HG02885 (cell line): ENCODE measurements at regions not wholly inside any gene's neighbourhood (a gene's known extent, or its start where the extent isn't known, plus 50 kb on each side); places are given as distances from the start of the nearest gene placed in this dataset.

Experiments
- ATAC-seq: cut with Tn5 transposase; IDR thresholded peaks from one replicate; pipeline ENCODE4 v1.9.1; 2021; ENCODE audit warnings: mild to moderate bottlenecking; ENCODE audit not compliant: unreplicated experiment, poor library complexity

DNA sequence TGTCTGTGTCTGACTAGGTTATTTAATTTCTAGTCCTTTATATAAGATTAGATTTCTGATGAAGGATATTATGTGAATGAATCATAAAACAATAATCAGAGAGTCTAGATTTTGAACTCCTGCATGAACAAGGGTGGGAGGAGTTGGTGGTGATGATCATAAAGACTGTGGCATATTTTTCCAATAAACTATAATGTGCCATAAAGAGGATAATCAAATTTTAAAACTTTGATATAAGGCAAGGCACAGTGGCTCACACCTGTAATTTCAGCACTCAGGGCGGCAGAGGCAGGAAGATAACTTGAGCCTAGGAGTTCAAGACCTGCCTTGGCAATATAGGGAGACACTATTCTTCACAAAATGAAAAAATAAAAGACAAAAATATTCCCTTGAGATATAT lies 473.3 kb downstream of the GABRG1 start:
- no peak for ATAC-seq

DNA sequence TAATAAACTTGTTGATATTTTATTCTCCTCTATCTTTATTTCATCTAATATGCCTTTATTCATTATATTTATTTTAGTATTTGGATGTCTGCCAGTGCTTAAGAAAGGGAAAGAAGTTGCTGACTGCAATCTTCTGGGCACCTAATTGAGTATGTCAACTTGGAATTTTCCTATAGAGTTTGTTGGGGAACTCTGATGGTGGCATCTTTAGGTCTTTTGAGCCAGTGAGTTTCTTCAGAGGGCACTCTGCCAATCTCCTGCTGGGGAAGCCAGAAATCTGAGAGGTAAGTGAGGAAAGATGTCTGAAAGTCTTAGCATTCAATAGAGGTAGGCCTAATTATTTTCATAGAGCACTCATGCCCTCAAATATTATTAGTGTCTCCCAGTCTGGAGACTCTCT lies 475.0 kb downstream of the GABRG1 start:
- ATAC-seq, result no peak

DNA sequence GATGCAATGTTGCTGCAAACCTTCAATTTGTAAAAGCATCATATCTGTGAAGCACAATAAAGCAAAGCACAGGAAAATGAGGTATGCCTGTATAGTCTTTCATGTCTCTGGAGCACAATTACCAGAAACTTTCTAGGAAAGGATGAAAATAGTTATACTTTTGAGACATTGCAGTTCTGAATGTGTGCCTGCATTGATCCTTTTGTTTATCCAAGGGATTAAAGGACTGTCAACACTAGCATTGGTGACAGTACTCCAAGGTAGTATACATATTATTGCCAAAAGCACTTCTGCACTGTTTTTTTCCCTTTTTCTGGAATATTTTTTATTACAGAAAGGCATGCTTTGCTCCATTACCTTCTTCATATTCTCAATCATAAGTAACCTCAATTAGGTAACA lies 476.0 kb downstream of the GABRG1 start:
- ATAC-seq, result no peak

DNA sequence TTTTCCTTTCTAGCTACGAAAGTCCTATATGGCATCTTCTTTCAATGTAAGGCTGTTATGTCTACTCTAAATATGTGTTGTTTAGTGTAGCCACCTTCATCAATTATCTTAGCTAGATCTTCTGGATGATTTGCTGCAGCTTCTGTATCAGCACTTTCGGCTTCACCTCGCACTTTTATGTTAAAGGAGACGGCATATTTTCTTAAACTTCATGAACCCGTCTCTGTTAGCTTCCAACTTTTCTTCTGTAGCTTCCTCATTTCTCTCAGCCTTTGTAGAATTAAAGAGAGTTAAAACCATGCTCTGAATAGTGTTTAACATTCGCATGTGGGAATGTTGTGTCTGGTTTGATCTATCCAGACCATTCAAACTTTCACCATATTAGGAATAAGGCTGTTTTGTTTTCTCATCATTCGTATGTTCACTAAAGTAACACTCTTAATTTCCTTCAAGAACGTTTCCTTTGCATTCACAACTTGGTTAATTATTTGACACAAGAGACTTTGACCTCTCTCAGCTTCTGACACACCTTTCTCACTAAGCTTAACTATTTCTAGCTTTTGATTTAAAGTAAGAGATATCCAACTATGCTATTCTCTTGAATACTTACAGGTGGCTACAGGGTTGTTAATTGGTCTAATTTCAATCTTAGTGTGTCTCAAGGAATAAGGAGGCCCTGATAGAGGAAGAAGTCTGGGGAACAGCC lies 476.8 kb downstream of the GABRG1 start:
- ATAC-seq, result no peak

DNA sequence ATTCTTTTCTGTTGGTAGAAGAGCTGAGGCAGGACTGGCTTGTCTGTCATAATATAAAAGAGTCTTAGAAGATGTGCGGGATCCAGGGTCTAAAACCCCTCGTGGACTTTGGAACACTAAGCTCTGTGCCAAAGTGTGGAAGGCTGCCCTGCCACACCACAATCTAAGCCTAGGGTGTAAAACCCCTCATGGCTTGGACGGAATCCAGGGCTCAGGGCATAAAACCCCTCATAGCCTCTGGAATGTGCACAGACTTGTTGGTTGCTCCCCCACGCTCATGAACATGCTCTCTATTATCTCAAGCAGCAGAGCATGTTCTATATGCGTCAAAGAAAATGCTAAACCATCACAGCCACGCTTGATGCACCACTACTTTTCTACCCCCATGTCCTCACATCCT lies 483.6 kb downstream of the GABRG1 start:
- no peak for ATAC-seq

DNA sequence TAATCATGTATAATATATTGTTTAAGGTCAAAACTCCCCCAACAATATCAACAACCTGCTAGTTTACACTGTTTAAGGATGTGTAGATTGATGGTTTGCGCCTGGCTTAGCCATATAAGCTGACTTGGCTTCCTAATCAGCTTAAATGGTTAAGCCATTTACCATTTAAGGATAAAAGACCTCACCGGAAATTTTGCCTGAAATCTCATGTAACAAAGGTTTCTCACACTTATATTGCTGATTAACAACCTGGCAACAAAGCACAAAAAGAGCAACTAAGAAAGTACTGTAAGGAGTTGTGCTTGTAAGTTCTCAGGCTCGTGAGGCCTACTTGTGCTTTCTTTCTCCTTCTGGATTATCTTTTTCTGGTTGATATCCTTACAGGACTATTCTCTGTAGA lies 485.2 kb downstream of the GABRG1 start:
- no peak for ATAC-seq

DNA sequence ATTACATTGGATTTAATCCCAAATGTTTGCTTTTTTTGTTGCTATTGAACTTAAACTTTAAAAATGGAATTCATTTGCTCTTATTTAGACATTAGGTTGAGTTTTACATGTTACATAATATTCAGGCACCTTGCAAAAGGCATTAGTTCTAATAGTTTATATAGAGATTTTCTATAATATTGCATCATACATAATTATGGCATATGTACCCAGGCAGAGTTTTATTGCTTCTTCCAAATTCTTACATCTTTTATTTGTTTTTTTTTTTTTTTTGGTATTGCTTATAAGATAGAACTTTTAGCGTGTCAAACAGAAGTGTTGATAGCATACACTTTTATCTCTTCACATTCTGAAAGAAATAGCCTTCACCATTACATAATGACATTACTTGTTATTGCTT lies 487.7 kb downstream of the GABRG1 start:
- no peak for ATAC-seq

DNA sequence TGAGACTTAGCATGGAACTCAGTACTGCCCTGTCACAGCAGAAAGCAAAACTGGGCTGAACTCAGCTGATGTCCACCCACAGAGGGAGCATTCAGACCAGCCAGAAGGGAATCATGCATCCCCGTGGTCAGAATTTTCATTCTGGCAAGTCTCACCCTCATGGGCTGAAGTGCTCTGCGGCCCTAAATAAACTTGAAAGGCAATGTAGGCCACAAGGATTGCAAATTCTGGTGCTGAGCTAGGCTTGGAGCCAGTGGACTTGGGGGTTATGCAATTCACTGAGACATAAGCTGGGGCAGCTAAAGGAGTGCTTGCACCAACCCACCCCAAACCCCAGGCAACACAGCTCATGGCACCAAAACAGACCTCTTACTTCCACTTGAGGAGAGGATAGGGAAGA lies 494.1 kb downstream of the GABRG1 start:
- ATAC-seq, result no peak

DNA sequence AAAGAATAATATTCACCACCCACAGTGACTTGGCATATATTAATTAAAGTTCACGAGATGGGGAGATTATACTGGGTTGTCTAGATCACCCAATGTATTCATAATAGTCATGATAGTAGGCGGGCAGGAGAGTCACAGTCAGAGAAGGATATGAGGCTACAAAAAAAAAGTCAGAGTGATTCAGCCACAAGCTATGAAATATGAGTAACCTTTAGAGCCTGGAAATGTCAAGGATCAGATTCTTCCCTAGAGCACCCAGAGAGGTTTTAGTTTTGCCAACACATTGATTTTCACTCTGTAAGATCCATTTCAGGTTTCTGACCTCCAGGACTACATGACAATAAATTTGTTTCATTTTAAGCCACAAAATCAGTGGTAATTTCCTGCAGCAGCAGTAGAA lies 501.9 kb downstream of the GABRG1 start:
- no peak for ATAC-seq

DNA sequence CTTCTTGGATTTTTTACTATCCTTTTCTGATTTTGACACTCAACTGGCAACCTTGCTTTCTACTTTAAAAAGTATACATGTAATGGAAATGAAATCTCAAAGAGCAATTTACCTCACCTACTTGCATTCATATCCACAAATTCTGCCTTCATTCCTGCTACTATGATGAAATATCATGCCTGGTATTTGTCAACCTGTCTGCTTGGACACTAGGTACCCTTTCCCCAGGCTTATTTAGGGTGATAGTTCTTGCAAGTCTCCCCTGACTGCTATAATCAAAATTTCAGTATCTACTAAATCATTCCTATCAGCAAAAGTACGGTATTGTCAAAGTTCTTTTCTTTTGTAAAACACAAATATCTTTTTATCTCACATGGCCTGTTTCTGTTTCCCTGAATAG lies 503.0 kb downstream of the GABRG1 start:
- no peak for ATAC-seq

DNA sequence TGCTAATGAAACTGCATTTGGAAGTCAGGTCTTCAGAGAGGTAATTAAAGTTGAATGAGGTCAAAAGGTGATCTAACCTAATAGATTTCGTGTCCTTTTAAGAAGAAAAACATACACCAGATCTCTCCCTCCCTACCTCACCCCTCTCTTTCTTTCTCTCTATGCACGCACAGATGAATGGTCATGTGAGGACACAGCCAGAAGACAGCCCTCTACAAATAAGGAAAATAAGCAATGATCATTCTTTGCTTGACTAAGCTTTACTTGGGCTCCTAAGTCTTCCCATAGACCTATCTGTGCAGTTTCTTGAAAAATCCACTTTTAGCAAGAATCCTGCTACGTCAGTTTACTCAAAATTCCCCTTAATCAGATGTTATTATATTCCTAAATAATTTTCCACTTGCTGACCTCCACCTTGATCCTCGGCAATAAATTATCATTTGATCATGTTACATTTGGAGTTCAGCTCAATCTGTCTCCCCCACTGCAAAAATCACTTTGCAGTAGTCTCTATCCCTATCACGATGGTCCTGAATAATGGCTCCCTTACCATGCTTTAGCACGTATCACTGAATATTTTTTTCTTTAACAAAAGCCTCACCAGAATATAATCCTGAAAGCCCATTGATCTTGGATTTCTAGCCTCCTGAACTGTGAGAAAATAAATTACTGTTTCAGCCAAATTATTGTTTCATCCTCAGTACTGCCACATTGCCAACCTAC lies 527.3 kb downstream of the GABRG1 start:
- ATAC-seq, result no peak

DNA sequence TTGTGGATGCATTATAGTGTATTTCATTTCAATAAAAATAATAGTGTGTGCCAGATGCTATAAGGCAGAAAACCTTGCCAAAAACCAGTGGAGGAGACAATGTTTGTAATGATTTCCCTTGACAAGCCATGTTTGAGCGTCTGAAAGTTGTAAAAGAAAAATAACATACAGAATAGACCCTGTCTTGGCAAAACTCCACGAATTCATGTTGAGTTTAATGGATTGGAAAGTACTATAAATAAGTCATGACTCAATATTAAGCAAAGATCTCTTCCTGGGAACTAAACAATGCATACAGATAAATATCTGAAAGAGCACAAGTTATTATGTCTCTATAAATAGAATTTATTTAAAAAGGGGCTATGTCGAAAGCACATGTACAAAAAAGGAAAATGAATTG lies 543.5 kb downstream of the GABRG1 start:
- ATAC-seq, result no peak

DNA sequence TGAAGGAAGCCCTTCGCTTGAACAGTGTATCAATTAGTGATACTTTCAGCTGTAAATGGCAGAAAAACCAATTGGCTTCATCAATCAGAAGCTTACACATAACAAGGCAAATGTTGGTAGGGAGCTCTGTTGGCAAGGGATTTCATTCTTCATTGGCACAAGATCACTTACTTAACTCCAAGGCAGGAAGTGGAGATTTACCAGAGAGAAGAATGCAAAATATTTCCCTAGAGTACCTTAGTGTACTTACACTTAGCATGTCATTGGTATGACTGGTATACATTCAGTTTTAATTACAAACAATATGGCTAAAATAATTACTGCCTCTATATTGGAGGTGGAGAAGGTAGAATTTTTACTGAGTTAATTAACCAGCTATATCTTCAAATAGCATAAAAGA lies 545.0 kb downstream of the GABRG1 start:
- no peak for ATAC-seq

DNA sequence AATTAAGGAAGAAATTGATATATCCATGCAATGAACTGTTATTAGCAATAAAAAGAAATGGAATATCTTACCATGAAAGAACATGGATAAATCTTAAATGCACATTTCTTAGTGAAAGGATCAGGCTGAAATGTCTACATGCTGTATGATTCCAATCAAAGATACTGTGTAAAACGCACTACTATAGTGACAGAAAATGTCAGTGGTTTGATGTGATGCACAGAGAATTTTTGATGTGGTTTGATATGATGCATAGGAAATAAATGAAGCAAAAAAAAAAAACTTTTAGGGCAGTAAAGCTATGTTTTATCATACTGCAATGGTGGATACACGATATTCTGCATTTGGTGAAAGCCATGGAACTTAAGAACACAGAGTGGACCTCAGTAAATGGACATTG lies 547.6 kb downstream of the GABRG1 start:
- ATAC-seq, result no peak

DNA sequence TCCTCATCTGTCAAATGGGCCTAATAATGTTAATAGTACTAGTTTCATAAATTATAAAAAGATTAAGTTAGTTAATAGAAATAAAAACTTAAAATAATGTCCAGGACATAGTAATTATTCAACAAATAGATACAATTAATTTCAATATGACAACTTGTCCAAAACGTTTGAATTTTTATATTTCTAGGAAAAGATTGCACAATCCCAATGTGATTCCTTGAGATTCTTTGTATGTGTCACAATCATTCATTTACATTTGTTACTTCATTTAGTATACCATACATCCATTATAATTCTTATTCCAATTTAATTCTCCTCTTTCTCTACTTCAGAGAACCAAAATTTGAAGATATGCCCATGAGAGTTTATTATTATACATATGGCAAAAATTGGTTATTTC lies 554.2 kb downstream of the GABRG1 start:
- ATAC-seq, result no peak

DNA sequence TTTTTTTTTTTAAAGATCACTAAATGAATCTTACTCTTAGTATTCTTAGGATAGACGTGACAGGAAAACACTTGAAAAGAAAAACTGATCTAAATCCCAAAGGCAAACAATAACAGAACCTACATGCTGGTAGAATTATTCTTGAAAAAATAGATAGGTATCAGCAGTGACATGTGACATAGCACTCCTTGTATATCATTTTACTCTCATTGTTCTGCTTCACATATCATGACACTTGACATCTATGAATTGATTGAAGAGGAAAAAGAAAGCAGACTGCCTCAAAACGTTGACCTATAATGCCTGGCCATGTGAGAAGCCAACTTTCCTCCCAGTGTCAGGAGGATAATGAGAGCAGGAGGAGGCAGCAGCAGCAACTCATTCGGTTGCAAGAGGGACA lies 555.2 kb downstream of the GABRG1 start:
- no peak for ATAC-seq

DNA sequence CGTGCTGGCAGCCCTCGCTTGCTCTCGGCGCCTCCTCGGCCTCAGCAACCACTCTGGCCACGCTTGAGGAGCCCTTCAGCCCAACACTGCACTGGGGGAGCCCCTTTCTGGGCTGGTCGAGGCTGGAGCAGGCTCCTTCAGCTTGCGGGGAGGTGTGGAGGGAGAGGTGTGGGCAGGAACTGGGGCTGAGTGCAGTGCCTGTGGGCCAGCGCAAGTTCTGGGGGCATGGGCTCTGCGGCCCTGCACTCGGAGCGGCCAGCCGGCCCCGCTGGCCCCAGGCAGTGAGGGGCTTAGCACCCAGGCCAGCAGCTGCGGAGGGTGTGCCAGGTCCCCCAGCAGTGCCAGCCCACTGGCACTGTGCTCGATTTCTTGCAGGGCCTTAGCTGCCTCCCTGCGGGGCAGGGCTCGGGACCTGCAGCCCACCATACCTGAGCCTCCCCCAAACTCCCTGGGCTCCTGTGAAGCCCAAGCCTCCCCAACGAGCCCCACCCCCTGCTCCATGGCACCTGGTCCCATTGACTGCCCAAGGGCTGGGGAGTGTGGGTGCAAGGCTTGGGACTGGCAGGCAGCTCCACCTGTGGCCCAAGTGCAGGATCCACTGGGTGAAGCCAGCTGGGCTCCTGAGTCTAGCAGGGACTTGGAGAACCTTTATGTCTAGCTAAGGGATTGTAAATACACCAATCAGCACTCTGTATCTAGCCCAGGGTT lies 556.8 kb downstream of the GABRG1 start:
- ATAC-seq, result no peak

DNA sequence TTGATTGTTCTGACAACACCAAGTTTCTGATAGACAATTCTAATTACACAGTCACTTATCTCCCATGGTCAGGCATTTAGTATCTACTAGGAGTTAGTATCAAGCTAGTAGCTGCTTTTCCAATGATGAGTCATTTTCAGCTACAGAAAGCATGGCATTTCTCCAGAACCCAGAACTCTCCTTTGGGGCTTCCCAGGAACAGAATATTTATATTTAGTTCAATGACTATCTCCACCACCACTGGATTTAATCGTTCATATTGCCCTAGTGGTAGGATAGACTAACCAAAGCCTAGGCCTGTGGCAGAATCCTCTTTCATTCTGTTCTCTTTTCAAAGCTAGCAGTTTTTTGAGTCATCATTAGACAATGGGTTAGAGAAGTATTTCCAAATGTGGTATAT lies 569.4 kb downstream of the GABRG1 start:
- ATAC-seq, result no peak

DNA sequence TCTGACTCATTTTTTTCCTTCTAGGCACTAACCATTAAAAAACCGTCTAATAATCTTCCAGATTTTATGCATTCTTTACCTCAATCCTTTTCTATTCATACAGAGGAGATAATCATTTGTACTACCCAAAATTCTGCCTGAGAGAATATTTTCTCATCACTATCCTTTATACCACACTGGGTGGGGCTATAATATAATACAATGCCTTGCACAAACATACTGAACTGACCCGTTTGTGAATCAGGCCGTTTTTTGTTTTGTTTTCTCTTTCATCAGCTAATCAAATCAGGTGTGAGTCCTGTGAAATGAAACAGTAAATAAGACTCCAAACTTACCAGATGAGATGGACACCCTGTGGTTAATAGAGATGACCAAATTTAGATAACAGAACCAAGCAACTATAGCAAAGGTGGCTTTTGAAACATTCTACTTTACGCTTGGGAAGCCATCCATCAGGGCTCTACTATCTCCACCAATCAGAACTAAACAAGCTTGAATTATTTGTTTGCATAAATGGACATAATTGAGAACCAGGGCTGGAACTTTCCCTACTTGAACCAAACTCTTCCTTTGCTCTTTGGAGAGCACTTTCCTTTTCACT lies 573.0 kb downstream of the GABRG1 start:
- no peak for ATAC-seq

DNA sequence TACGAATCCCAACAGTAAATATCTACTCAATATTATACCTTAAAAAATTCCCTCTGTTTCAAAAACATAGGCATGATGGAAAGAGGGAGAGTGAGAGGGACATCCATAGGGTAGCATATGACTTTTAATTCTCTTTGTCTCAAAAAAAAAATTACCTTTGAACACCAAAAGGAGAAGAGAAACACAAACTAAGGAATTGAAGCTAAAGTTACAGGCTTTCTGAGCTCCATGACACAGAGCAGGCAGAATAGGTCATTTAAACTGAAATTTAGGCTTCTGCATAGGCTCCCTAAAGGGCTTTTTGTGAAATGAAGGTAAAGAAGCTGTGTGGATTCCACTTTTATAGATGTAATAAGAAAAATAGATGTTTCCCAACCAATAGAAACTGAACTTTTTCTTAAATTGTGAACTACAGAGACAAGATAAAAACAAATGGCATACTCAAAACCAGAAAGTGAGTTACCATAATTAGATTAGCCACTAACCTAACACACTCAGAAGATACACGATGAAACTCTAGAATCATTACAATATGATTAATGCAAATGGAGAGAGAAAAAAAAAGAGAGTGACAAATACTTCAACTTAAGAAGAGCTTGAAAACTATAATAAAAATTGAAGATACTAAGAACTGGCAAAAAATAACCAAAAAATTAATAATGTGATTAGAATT lies 584.6 kb downstream of the GABRG1 start:
- ATAC-seq, result no peak

DNA sequence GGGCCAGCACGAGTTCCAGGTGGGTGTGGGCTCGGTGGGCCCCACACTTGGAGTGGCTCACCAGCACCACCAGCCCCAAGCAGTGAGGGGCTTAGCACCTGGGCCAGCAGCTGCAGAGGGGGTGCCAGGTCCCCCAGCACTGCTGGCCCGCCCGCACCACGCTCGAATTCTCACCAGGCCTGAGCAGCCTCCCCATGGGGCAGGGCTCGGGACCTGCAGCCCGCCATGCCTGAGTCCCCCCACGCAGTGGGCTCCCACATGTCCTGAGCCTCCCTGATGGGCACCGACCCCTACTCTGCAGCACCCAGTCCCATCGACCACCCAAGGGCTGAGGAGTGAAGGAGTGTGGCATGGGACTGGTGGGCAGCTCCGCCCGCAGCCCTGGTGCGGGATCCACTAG lies 593.4 kb downstream of the GABRG1 start:
- no peak for ATAC-seq
